HCT116 (cell line): ENCODE measurements at regions not wholly inside any gene's neighbourhood (a gene's known extent, or its start where the extent isn't known, plus 50 kb on each side); places are given as distances from the start of the nearest gene placed in this dataset.

Source experiments
- ATAC-seq: fragments of 200-7000 bp; cut with Tn5 transposase; 2 replicates; pipeline ENCODE4 v1.9.1; 2020; ENCODE audit warnings: mild to moderate bottlenecking, moderate library complexity
- BruUV-seq: library from RNA; stranded (reverse); fragments of 400-500 nt; replicated peaks from 2 replicates; lab custom pipeline; 2021; lab: Mats Ljungman, UMichigan
- CTCF ChIA-PET: fragments of 300-600 bp; sonication (Branson Sonifier 250); formaldehyde crosslinking; loops from one replicate; lab custom pipeline; 2021; ENCODE audit warnings: antibody characterized with exemption; lab: Charles Lee
- POLR2A ChIA-PET: fragments of 300-600, 350-600 bp; sonication (Branson Sonifier 250); formaldehyde crosslinking; loops from one replicate; lab custom pipeline; 2021; ENCODE audit warnings: antibody characterized with exemption; lab: Charles Lee
- RAD21 ChIA-PET, 2 experiments: fragments of 300-600 bp; sonication (Branson Sonifier 250); formaldehyde crosslinking; loops; one replicate each; lab custom pipeline; 2023; ENCODE audit warnings: low total read pairs in 2 of 2; ENCODE audit not compliant: uncharacterized antibody in 2 of 2, unreplicated experiment in 2 of 2, low non-redundant PET in 1 of 2; lab: Charles Lee
- DNase-seq: peaks from one replicate; pipeline ENCODE4 v3.0.0-alpha.2; 2010; ENCODE audit warnings: low read depth, low spot score
- H2AFZ ChIP-seq: fragments of 200-600 bp; shearing (Covaris generic), sonication (generic); 2 replicates; pipeline ENCODE4 v1.6.1; 2017; ENCODE audit warnings: low read depth, mixed run types, mixed read lengths, antibody characterized with exemption, low read length; ENCODE audit not compliant: poor library complexity, severe bottlenecking
- H3K27ac ChIP-seq: 2 replicates; pipeline ENCODE4 v1.5.1; 2012; ENCODE audit warnings: low read depth, low read length
- H3K27me3 ChIP-seq: fragments of 200-600 bp; sonication (generic); 2 replicates; pipeline ENCODE4 v1.6.1; 2016; ENCODE audit warnings: mixed run types, low read length, mixed read lengths; ENCODE audit not compliant: insufficient read depth
- H3K36me3 ChIP-seq, 2 experiments: fragments of 200-500 bp in 1 of 2; fragments of 200-600 bp in 1 of 2; sonication (Bioruptor generic) in 1 of 2; sonication (generic) in 1 of 2; 2 replicates each; pipeline versions ENCODE4 v1.5.1 to v1.6.1; 2014 to 2016; ENCODE audit warnings: low read length in 2 of 2, inconsistent platforms in 1 of 2, mixed read lengths in 1 of 2, mixed run types in 1 of 2; ENCODE audit not compliant: insufficient read depth in 2 of 2, control insufficient read depth in 1 of 2
- H3K4me1 ChIP-seq, 2 experiments: fragments of 200-600 bp in 1 of 2; sonication (generic) in 1 of 2; 2 replicates each; pipeline versions ENCODE4 v1.5.1 to v1.6.1; 2012 to 2017; ENCODE audit warnings: low read length in 2 of 2, inconsistent platforms in 1 of 2, mild to moderate bottlenecking in 1 of 2, mixed read lengths in 1 of 2, mixed run types in 1 of 2, moderate library complexity in 1 of 2; ENCODE audit not compliant: insufficient read depth in 2 of 2, control insufficient read depth in 1 of 2
- H3K4me2 ChIP-seq: fragments of 200-600 bp; sonication (generic); 2 replicates; pipeline ENCODE4 v1.6.1; 2017; ENCODE audit warnings: mixed run types, low read length, mixed read lengths
- H3K4me3 ChIP-seq, 2 experiments: fragments of 200-600 bp in 1 of 2; sonication (generic) in 1 of 2; replicated peaks in 1 of 2; 2 replicates each; pipeline ENCODE4 v1.5.1; 2011 to 2016; ENCODE audit warnings: low read length in 2 of 2, control low read depth in 1 of 2, low read depth in 1 of 2, mild to moderate bottlenecking in 1 of 2, mixed read lengths in 1 of 2, mixed run types in 1 of 2
- H3K79me2 ChIP-seq: fragments of 200-600 bp; sonication (generic); 2 replicates; pipeline ENCODE4 v1.6.1; 2017; ENCODE audit warnings: mild to moderate bottlenecking, mixed run types, low read length, moderate library complexity, mixed read lengths; ENCODE audit not compliant: insufficient read depth
- H3K9ac ChIP-seq: fragments of 200-600 bp; sonication (generic); 2 replicates; pipeline ENCODE4 v1.6.1; 2016; ENCODE audit warnings: low read length, mixed read lengths
- H3K9me2 ChIP-seq: fragments of 200-600 bp; sonication (generic), shearing (Covaris generic); 2 replicates; pipeline ENCODE4 v1.6.1; 2017; ENCODE audit warnings: mixed run types, mild to moderate bottlenecking, moderate library complexity; ENCODE audit not compliant: insufficient read depth
- H3K9me3 ChIP-seq, 2 experiments: fragments of 200-500 bp in 1 of 2; fragments of 200-600 bp in 1 of 2; sonication (Bioruptor generic) in 1 of 2; sonication (generic) in 1 of 2; 2 replicates each; pipeline ENCODE4 v1.6.1; 2014 to 2017; ENCODE audit warnings: low read length in 2 of 2, mixed read lengths in 2 of 2, inconsistent platforms in 1 of 2, low read depth in 1 of 2, mild to moderate bottlenecking in 1 of 2, mixed run types in 1 of 2, moderate library complexity in 1 of 2; ENCODE audit not compliant: control insufficient read depth in 1 of 2, insufficient read depth in 1 of 2
- H4K20me1 ChIP-seq: fragments of 200-600 bp; sonication (generic), shearing (Covaris generic); 2 replicates; pipeline ENCODE4 v1.6.1; 2017; ENCODE audit warnings: mixed run types, mild to moderate bottlenecking, moderate library complexity; ENCODE audit not compliant: insufficient read depth
- ATF3 ChIP-seq: IDR thresholded peaks from 2 replicates; pipeline ENCODE4 v1.6.1; 2012
- EGR1 ChIP-seq: IDR thresholded peaks from 2 replicates; pipeline ENCODE4 v1.6.1; 2012; ENCODE audit warnings: low read depth
- EZH2phosphoT487 ChIP-seq: fragments of 200-600 bp; IDR thresholded peaks from 2 replicates; pipeline ENCODE4 v1.6.1; 2018; ENCODE audit warnings: antibody characterized with exemption, borderline replicate concordance
- FOSL1 ChIP-seq: IDR thresholded peaks from 2 replicates; pipeline ENCODE4 v1.6.1; 2012; ENCODE audit warnings: low read depth
- JUND ChIP-seq: IDR thresholded peaks from 2 replicates; pipeline ENCODE4 v1.6.1; 2012
- RAD21 ChIP-seq: IDR thresholded peaks from 2 replicates; pipeline ENCODE4 v1.6.1; 2012; ENCODE audit warnings: low read depth, mild to moderate bottlenecking
- SIN3A ChIP-seq: IDR thresholded peaks from 2 replicates; pipeline ENCODE4 v1.6.1; 2012; ENCODE audit warnings: low read depth
- SP1 ChIP-seq: IDR thresholded peaks from 2 replicates; pipeline ENCODE4 v1.6.1; 2012; ENCODE audit warnings: low read depth
- SRF ChIP-seq: IDR thresholded peaks from 2 replicates; pipeline ENCODE4 v1.6.1; 2012; ENCODE audit warnings: low read depth
- TCF7L2 ChIP-seq: IDR thresholded peaks from 2 replicates; pipeline ENCODE4 v1.7.0; 2011; ENCODE audit warnings: borderline replicate concordance, inconsistent platforms; ENCODE audit not compliant: insufficient read depth, insufficient read length; ENCODE audit errors: extremely low read depth
- intact Hi-C: fragments of 100-400 bp; cut with micrococcal nuclease; formaldehyde crosslinking; loops from 2 replicates; pipeline ENCODE4 v1.10.0; 2022
- TF ChIP-seq, protein P1 (sequence below): IDR thresholded peaks from 2 replicates; pipeline ENCODE4 v1.6.1; 2012
- TF ChIP-seq, protein P2 (sequence below): IDR thresholded peaks from 2 replicates; pipeline ENCODE4 v1.6.1; 2011; ENCODE audit warnings: mild to moderate bottlenecking, low read length, moderate library complexity; ENCODE audit not compliant: insufficient replicate concordance; ENCODE audit errors: extremely low read depth

- no peak for DNase-seq
- H3K36me3 ChIP-seq: no peaks in the 10 kb centered on the region
- no peaks in the 10 kb centered on the region for H3K27me3 ChIP-seq
- TF ChIP-seq, protein P1, sequence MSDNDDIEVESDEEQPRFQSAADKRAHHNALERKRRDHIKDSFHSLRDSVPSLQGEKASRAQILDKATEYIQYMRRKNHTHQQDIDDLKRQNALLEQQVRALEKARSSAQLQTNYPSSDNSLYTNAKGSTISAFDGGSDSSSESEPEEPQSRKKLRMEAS: no peak
- no peak for TF ChIP-seq ATF3
- TF ChIP-seq EZH2phosphoT487: no peak
- no peak for TF ChIP-seq SRF
- no peak for TF ChIP-seq TCF7L2
- TF ChIP-seq JUND: no peak
- TF ChIP-seq EGR1: no peak
- no peak for TF ChIP-seq SIN3A
- no peak for TF ChIP-seq FOSL1
- TF ChIP-seq SP1: no peak
- TF ChIP-seq, protein P2, sequence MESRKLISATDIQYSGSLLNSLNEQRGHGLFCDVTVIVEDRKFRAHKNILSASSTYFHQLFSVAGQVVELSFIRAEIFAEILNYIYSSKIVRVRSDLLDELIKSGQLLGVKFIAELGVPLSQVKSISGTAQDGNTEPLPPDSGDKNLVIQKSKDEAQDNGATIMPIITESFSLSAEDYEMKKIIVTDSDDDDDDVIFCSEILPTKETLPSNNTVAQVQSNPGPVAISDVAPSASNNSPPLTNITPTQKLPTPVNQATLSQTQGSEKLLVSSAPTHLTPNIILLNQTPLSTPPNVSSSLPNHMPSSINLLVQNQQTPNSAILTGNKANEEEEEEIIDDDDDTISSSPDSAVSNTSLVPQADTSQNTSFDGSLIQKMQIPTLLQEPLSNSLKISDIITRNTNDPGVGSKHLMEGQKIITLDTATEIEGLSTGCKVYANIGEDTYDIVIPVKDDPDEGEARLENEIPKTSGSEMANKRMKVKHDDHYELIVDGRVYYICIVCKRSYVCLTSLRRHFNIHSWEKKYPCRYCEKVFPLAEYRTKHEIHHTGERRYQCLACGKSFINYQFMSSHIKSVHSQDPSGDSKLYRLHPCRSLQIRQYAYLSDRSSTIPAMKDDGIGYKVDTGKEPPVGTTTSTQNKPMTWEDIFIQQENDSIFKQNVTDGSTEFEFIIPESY: no peak
- no peak for TF ChIP-seq RAD21
- TF ChIP-seq, all 23 proteins: peak for 0
- H3K4me2 ChIP-seq: no peak overlapping the region
- no peak overlapping the region for H3K27ac ChIP-seq
- intact Hi-C loops: no loop called here
- no peaks in the 10 kb centered on the region for H4K20me1 ChIP-seq
- no peaks in the 10 kb centered on the region for H3K79me2 ChIP-seq
- H3K4me1 ChIP-seq: peaks cover 0 to 8% of the 10 kb centered on the region in 2 experiments; a peak in 2 of 4 replicates
- CTCF ChIA-PET: no interaction called here
- RAD21 ChIA-PET: no interaction called here
- POLR2A ChIA-PET: no interaction called here
- no peak for ATAC-seq
- no peak overlapping the region for H3K9ac ChIP-seq
- H2AFZ ChIP-seq: no peak overlapping the region
- no peaks in the 10 kb centered on the region for H3K9me2 ChIP-seq
- H3K9me3 ChIP-seq: no peaks in the 10 kb centered on the region
- H3K4me3 ChIP-seq: no peak overlapping the region
- BruUV-seq: no TSS peak
These were observed 128.9 kb downstream of the ELOVL4 start for GRCh38 chr6:79818471-79818870.
